ENCODE measurements at regions not wholly inside any gene's neighbourhood (a gene's known extent, or its start where the extent isn't known, plus 50 kb on each side); places are given as distances from the start of the nearest gene placed in this dataset.

DNA sequence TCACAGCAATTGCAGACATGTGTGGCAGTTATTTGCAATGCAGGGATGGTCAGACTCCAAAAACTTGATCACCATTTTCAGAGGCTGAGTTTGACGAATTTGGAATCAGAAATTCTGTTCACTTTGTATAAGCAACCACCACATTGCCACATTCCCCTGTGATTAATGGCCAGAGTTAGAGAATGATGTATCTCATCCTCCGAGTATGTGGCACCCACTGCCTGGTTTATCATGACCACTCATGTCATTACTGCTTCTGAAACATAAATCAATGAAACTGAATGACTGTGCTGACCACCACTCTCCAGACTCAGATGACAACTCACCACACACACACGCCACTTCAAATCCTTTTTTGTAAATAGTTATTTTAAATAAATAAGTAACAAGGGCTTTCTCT is 66.6 kb upstream of the CACHD1 start:
- TF ChIP-seq, protein P1, sequence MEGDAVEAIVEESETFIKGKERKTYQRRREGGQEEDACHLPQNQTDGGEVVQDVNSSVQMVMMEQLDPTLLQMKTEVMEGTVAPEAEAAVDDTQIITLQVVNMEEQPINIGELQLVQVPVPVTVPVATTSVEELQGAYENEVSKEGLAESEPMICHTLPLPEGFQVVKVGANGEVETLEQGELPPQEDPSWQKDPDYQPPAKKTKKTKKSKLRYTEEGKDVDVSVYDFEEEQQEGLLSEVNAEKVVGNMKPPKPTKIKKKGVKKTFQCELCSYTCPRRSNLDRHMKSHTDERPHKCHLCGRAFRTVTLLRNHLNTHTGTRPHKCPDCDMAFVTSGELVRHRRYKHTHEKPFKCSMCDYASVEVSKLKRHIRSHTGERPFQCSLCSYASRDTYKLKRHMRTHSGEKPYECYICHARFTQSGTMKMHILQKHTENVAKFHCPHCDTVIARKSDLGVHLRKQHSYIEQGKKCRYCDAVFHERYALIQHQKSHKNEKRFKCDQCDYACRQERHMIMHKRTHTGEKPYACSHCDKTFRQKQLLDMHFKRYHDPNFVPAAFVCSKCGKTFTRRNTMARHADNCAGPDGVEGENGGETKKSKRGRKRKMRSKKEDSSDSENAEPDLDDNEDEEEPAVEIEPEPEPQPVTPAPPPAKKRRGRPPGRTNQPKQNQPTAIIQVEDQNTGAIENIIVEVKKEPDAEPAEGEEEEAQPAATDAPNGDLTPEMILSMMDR (IDR thresholded peaks at IDR 0.05; ENCODE audit: insufficient read depth, low read length), result no peak
- TF ChIP-seq POLR2AphosphoS5 (IDR thresholded peaks at IDR 0.05; ENCODE audit: low read depth), result no peak
